Kidney (tissue), 13 donors: ENCODE measurements at regions not wholly inside any gene's neighbourhood (a gene's known extent, or its start where the extent isn't known, plus 50 kb on each side); places are given as distances from the start of the nearest gene placed in this dataset.

ENCODE experiments used
- DNase-seq, 5 donors: peaks; one replicate each; pipeline ENCODE4 v3.0.0-alpha.2; 2013 to 2020
- FAIRE-seq: peaks from 2 replicates; lab custom pipeline; 2012; peaks lifted over from hg19 to GRCh38; lab: Jason Lieb, UNC
- H3K27ac ChIP-seq, 2 donors: one replicate each; pipeline ENCODE4 v1.7.0; 2013; ENCODE audit warnings: low read depth in 2 of 2, low read length in 2 of 2, inconsistent platforms in 1 of 2
- H3K27me3 ChIP-seq: one replicate; pipeline ENCODE4 v1.7.1; 2013; ENCODE audit warnings: low read length, inconsistent platforms; ENCODE audit not compliant: control insufficient read depth, insufficient read depth
- H3K36me3 ChIP-seq, 3 donors: one replicate each; pipeline versions ENCODE4 v1.7.0 to v1.7.1; 2013; ENCODE audit warnings: low read length in 3 of 3, control low read depth in 1 of 3, inconsistent platforms in 1 of 3; ENCODE audit not compliant: insufficient read depth in 3 of 3, control insufficient read depth in 2 of 3
- H3K4me1 ChIP-seq, 3 donors: one replicate each; pipeline versions ENCODE4 v1.7.0 to v1.7.1; 2013; ENCODE audit warnings: low read length in 3 of 3, inconsistent platforms in 1 of 3, low read depth in 1 of 3; ENCODE audit not compliant: control insufficient read depth in 2 of 3, insufficient read depth in 2 of 3
- H3K4me3 ChIP-seq, 3 donors: one replicate each; pipeline versions ENCODE4 v1.7.0 to v1.8.1; 2013; ENCODE audit warnings: low read length in 3 of 3, control low read depth in 1 of 3, inconsistent platforms in 1 of 3
- H3K9ac ChIP-seq, 3 donors: one replicate each; pipeline versions ENCODE4 v1.7.0 to v1.7.1; 2013; ENCODE audit warnings: low read length in 3 of 3, control low read depth in 1 of 3, inconsistent platforms in 1 of 3
- H3K9me3 ChIP-seq, 3 donors: one replicate each; pipeline versions ENCODE4 v1.7.0 to v1.7.1; 2013; ENCODE audit warnings: low read length in 3 of 3, control low read depth in 1 of 3, inconsistent platforms in 1 of 3; ENCODE audit not compliant: control insufficient read depth in 2 of 3, insufficient read depth in 1 of 3
- intact Hi-C: fragments of 100-400 bp; cut with DNase I; formaldehyde crosslinking; loops from one replicate; pipeline ENCODE4 v1.11.1; 2022
- TF ChIP-seq, protein P1 (sequence below): IDR thresholded peaks from 3 replicates; pipeline ENCODE4 v1.5.1; 2012; ENCODE audit warnings: mild to moderate bottlenecking, moderate library complexity, borderline replicate concordance; ENCODE audit not compliant: insufficient read depth; ENCODE audit errors: extremely low read depth
- donor health status: control.
- donor health status: control.
- donor health status: control.
- donor health status: control.
- donor health status: control.
- donor health status: DM: yes; HTN: yes; CAD: no.
- donor health status: Normal renal cell carcinoma (clear cell type).

DNA sequence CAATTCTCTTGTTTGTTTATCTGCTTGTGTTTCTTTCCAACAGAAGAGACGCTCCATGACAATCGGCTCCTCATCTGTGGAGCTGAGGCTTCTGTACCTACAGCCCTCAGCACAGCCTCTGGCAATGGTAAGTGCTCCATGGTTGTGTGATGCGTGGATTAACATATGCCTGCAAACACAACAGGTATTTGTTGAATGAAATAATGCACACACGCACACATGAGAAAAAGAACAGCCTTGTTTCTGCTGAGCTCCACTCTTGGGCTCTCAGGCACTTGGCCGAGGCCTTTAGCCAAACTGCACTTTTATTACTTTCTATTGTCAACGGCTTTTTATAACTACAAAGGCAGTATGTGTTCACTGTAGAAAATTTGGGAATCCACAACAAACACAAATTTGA lies 120.4 kb upstream of the TMCC3 start:
- FAIRE-seq (no peak), DNase-seq (peak in 1 of 5 donors; percentile 30)
- no peaks in the 10 kb centered on the region for H3K36me3 ChIP-seq
- H3K27me3 ChIP-seq: no peaks in the 10 kb centered on the region
- intact Hi-C loops: no loop called here
- TF ChIP-seq, protein P1, sequence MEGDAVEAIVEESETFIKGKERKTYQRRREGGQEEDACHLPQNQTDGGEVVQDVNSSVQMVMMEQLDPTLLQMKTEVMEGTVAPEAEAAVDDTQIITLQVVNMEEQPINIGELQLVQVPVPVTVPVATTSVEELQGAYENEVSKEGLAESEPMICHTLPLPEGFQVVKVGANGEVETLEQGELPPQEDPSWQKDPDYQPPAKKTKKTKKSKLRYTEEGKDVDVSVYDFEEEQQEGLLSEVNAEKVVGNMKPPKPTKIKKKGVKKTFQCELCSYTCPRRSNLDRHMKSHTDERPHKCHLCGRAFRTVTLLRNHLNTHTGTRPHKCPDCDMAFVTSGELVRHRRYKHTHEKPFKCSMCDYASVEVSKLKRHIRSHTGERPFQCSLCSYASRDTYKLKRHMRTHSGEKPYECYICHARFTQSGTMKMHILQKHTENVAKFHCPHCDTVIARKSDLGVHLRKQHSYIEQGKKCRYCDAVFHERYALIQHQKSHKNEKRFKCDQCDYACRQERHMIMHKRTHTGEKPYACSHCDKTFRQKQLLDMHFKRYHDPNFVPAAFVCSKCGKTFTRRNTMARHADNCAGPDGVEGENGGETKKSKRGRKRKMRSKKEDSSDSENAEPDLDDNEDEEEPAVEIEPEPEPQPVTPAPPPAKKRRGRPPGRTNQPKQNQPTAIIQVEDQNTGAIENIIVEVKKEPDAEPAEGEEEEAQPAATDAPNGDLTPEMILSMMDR: no peak
- H3K4me1 ChIP-seq: peaks cover 7 to 21% (median 9%) of the 10 kb centered on the region in 3 donors
- H3K27ac ChIP-seq: no peak overlapping the region
- H3K4me3 ChIP-seq: no peak overlapping the region
- H3K9me3 ChIP-seq: peaks cover 0 to 6% (median 0%) of the 10 kb centered on the region in 3 donors
- H3K9ac ChIP-seq: no peak overlapping the region

- Histone ChIP-seq H3K27me3 (no peaks in the 10 kb centered on the region), H3K9me3 (peaks cover 0 to 6% (median 0%) of the 10 kb centered on the region in 3 donors), H3K9ac (no peak overlapping the region), H3K36me3 (no peaks in the 10 kb centered on the region), H3K27ac (no peak overlapping the region), H3K4me1 (peaks cover 7 to 21% (median 9%) of the 10 kb centered on the region in 3 donors), H3K4me3 (no peak overlapping the region)
- FAIRE-seq: no peak
- DNase-seq: peak in 1 of 5 donors; percentile 52
- intact Hi-C loops: loop anchor here (10.0 kb wide), 1 partner anchor 225 kb away; no protein-coding TSS in a partner anchor
- TF ChIP-seq, protein P1: no peak
Measured at GRCh38 chr12:94769776-94770759, 119.7 kb upstream of the TMCC3 start.

GRCh38 chr12:94769047-94769420 lies 118.7 kb upstream of the TMCC3 start:
- no peaks in the 10 kb centered on the region for H3K27me3 ChIP-seq

More at GRCh38 chr12:94769047-94769420, 118.7 kb upstream of the TMCC3 start:
- intact Hi-C loops: loop anchor here (10.0 kb wide), 1 partner anchor 224 kb away; no protein-coding TSS in a partner anchor
- TF ChIP-seq, protein P1: no peak
- DNase-seq: peak in 2 of 5 donors; percentile 43 to 46
- FAIRE-seq: no peak
- Histone ChIP-seq H3K9me3 (peaks cover 0 to 4% (median 0%) of the 10 kb centered on the region in 3 donors), H3K4me3 (no peak overlapping the region), H3K36me3 (no peaks in the 10 kb centered on the region), H3K9ac (no peak overlapping the region), H3K27ac (no peak overlapping the region), H3K4me1 (peaks cover 7 to 21% (median 9%) of the 10 kb centered on the region in 3 donors)
